ENCODE measurements at regions not wholly inside any gene's neighbourhood (a gene's known extent, or its start where the extent isn't known, plus 50 kb on each side); places are given as distances from the start of the nearest gene placed in this dataset.

DNA sequence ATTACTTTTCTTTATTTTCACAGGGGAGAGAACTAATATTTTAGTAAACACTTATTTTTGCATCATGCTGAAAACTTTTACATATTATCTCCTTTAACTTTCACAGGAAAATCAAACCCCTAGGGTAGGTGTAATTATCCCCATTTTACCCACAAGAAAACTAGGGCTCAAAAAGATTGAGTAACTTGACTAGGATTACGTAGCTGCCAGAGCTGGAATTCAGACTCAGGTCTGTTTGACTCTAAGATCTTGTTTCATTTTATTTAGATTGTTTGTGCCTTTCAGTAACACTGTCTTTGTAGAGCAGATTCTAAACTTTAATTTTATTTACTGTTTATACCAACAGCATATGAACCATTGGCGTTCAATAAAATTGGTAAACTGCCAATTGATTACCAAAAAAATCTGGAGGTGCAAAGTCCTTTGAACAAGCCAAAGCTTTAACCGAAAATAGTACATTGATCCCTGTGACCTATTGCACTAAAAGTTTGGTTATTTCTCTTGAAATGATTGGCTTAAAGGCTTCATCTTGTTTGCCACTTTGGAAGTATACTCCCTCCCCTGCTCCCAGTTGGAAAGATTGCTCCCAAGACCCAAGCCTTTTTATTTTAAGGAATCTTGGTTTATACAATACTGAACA lies 71.0 kb upstream of the WDR26 start:
- DNase-seq (ENCODE audit: low read depth in 2 of 2) = no peak

GRCh38 chr1:224506141-224506814 lies 71.7 kb upstream of the WDR26 start:
- DNase-seq (ENCODE audit: low read depth in 2 of 2) = no peak

GRCh38 chr1:224507771-224508523 lies 73.3 kb upstream of the WDR26 start:
- DNase-seq (ENCODE audit: low read depth in 2 of 2) = no peak

DNA sequence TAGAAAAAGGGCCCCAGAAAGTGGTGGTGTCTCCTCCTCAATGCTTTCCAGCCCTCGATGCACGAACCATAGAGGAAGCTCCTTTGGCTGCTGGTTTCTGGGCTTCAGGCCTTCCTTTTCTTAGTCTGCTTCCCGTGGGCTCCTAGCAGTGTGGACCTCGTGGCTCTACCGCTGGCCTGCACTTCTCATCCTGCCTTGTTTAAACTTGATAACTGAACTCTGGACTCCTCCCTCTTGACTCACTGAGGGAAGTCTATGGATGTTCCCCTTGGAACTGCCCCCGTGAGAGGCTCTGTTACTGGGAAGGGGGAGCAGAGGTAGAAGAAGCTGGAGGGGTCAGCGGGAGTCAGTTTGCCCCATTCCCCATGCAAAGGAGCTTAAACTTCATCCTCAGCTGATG lies 75.3 kb upstream of the WDR26 start:
- DNase-seq (ENCODE audit: low read depth in 2 of 2) = no peak

GRCh38 chr1:224510880-224511645 lies 76.5 kb upstream of the WDR26 start:
- no peak for DNase-seq (ENCODE audit: low read depth in 2 of 2)

DNA sequence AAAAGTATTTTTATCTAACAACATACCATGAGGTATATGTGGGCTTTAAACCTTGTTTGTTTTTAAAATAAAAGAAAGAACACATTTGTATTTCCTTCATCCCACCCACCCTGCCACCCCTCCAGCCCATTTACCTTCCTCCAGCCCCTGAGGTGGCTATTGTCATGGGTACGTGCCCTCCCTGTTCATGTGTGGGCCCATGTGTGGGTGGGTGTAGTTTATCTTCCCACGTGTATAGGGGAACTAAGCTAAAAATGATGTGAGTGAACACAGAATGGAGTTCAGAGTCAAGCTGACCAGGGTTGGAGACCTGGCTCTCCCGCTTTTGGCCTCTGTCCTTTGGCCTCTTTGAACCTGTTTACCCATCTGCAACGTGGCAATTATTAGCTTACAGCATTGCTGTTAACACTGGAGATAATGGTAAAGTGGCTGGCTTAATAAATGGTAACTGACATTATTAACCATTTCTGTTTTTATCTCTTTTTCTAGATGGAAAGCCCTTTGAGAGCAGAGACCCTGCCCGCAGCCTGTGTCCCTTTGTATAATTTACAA lies 78.1 kb upstream of the WDR26 start:
- DNase-seq (ENCODE audit: low read depth in 2 of 2) = no peak

GRCh38 chr1:224513383-224513782 lies 78.8 kb upstream of the WDR26 start:
- no peak for DNase-seq (ENCODE audit: low read depth in 2 of 2)

- DNase-seq (ENCODE audit: low read depth in 2 of 2) = peak; percentile 55 to 65
Measured at GRCh38 chr1:224513787-224514209, 79.2 kb upstream of the WDR26 start.

- DNase-seq (ENCODE audit: low read depth in 2 of 2) = no peak
Measured at GRCh38 chr1:224517171-224517570, 82.6 kb upstream of the WDR26 start.

DNA sequence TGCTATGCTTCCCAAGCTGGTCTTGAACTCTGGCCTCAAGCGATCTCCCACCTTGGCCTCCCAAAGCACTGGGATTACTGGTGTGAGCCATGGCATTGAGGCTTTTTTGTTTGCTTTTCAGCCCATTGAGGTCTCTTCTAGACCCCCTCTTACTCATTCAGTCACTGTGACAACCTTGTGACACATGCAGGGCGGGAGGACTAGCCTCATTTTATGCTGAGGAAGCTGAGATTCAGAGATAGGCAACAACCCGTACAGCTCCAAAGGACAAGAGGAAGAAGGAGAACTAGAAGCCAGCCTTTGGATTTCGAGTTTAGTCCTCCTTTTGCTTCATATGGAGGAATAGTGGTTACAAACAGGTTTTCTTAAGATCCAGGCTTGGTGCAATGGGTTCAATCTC lies 83.9 kb upstream of the WDR26 start:
- no peak for DNase-seq (ENCODE audit: low read depth in 2 of 2)

GRCh38 chr1:224519874-224520273 lies 85.3 kb upstream of the WDR26 start:
- no peak for DNase-seq (ENCODE audit: low read depth in 2 of 2)

DNA sequence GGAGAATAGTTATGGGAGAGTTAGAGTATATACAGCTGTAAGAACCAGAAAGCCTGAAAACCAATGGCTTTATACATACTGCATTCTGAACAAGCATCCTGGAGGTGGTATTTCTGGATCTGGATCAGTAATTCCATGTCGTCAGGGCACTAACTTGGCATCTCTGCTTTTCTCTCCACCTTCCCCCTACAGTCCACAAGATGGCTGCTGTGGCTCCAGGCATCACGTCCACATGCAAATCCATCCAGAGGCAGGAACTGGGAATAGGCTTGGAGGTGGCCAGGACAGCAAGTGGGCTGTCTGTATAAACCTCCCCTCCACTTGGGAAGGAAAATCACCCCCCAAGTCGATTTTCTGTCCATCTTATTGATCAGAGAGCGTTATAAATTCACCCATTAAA lies 86.2 kb upstream of the WDR26 start:
- no peak for DNase-seq (ENCODE audit: low read depth in 2 of 2)

DNA sequence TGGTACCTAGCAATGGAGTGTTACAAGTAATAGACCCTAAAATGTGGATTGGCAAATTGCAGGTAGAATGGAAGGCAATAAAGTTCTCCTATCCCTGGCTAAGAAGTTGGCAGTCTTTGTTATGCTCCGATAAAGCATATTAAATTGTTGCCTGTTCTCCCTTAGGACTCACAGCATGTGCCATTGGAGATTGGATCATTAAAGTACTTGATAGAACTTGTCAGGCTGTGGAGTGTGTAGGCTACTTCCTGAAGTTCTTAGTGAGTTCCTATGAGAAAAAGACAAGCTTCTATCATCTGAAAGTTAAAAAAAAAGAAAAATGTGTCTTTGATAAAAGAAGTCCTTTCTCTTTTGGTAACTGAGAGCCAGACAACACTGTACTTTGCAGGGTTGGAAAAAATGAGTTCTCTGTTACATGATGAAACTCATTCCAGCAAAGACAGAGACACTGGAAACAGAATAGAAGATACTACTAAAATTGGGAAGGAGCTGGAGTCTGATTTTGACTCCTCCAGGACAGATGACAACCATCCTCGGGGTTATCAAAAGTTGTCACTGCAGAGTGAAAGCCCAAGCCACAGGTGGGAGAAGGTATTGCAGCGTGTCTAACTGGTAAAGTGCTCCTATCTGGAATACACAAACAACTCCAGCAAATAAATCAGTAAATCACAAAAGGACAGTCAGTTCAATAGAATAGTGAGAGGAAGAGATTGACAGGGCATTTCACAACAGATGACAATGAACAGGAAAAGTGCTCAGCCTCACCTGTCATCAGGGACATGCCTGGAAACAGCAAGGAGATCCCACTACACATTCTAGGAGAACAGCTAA lies 87.5 kb upstream of the WDR26 start:
- no peak for DNase-seq (ENCODE audit: low read depth in 2 of 2)

- no peak for DNase-seq (ENCODE audit: low read depth in 2 of 2)
Measured at GRCh38 chr1:224523676-224524075, 89.1 kb upstream of the WDR26 start.

DNA sequence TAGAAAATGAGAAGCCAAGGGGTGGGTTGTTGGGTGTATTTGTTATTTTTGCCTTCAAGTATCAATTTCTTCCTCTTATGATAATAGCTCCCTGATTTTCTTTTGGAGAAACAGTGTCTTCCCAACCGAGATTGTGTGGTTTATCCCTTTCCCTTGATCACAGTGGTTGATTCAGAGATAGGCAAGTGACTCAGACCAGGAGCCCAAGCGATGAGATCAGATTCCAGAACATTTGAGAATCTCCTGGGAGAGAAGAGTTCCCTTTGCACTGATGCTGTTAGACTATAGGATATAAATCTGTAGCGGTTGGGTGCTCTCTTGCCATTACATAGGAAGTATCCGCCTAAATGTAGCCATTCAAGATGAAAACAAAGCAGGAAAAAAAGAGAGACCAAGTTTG lies 90.1 kb upstream of the WDR26 start:
- no peak for DNase-seq (ENCODE audit: low read depth in 2 of 2)

DNA sequence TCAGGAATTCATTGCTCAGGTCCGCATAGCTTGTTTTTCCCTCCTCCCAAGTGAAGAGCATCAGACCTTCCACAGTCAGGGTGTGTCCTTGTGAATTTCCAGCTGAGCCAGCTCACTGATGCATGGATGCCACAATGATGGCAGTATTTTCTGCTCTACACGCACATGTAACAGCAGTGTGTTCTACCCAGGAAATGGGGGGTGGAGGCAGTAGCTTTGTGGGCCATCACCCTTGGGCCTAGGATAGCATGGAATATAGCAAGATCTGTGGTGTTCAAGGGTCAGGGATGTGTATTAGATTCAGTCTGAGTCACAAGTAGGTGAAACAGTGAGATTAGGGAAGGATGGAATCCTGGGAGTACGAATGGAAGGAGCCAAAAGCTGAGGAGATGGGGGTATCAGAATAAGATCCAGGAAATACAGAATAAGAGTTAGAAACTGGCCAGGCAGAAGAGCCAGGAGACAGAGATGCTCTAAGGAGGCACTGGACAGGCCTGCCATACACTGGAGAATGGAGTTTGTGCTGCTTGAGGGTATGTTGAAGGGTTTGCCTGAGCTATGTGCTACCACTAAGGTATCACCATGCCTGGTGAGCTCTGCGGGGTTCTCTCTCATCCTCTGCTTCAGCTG lies 90.6 kb upstream of the CNIH3 start:
- DNase-seq (ENCODE audit: low read depth in 2 of 2) = no peak

- no peak for DNase-seq (ENCODE audit: low read depth in 2 of 2)
Measured at GRCh38 chr1:224526771-224527170, 89.3 kb upstream of the CNIH3 start.

DNA sequence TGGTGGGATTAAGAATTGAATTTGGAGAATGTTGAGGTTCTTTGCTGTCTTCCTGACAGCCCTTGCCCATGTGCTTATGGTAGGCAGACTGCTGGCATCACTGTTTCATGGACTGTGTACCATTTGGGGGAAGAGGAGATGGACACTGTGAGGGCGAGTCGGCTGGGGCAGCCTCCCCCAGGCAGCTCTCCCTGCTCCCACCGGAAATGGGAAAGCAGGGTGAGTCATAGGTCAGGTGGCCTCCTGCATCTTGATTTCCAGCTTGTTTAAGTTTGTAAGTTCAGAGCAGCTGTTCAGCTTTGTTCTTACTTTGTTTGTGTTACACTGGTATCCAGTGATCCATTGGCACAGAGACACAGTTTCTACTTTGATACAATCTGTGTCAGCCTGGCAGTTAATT lies 87.2 kb upstream of the CNIH3 start:
- DNase-seq (ENCODE audit: low read depth in 2 of 2) = no peak

DNA sequence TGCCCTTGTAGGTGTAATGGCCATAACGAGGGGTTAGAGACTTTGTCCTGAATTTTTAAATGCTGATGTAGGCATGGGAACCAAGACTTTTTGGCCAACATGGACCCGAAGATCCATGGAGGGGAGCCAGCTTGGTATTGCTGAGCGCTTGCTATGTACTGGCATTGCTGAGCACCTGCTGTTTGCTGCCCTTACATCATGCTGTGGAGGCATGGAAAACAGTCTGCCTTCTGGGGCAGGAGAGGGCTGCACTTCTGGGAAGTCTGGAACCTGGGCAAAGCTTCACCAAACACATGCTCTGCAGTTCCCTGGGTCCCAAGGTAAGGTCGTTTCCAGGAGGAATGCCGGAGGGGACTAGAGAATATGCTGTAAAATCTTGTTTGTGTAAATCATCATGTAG lies 86.3 kb upstream of the CNIH3 start:
- DNase-seq (ENCODE audit: low read depth in 2 of 2) = no peak

GRCh38 chr1:224533517-224533916 lies 82.6 kb upstream of the CNIH3 start:
- DNase-seq (ENCODE audit: low read depth in 2 of 2) = no peak

DNA sequence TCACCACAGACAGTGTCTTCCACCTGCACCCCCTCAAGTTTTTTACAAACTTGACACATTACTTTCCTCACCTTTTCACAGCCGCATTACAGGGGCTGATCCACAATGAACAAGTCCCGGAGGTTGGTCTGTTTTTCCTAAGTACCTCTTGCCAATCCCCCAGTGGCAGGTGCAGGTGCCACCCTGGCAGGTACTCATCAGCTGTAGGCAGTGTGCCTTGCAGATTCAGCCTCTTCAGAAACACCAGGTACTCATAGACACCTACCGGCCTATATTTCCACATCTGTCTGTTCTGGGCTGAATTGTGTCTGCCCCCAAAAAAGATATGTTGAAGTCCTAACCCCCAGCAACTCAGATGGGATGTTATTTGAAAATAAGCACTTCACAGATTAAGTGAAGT lies 81.4 kb upstream of the CNIH3 start:
- no peak for DNase-seq (ENCODE audit: low read depth in 2 of 2)
